Astrocyte of the spinal cord (primary cell): ENCODE measurements at regions not wholly inside any gene's neighbourhood (a gene's known extent, or its start where the extent isn't known, plus 50 kb on each side); places are given as distances from the start of the nearest gene placed in this dataset.
"Not testable (repeated sequence)": the region's sequence is repeated elsewhere in the genome, so short reads cannot be mapped to it uniquely, and the experiment has no call there.

ENCODE experiments used
- DNase-seq: peaks from one replicate; pipeline ENCODE4 v3.0.0; 2011; ENCODE audit warnings: low read depth, low spot score
- H3K4me3 ChIP-seq: 2 replicates; pipeline ENCODE4 v1.5.1; 2011; ENCODE audit warnings: low read depth, mild to moderate bottlenecking, low read length, moderate library complexity
- CTCF ChIP-seq: IDR thresholded peaks from 2 replicates; pipeline ENCODE4 v1.5.1; 2012; ENCODE audit warnings: low read depth, mild to moderate bottlenecking, low read length, inconsistent platforms
- in situ Hi-C: cut with HindIII; loops from 2 replicates; pipeline ENCODE4 v1.10.0; 2017; ENCODE audit warnings: low sequenced_read_pairs

DNA sequence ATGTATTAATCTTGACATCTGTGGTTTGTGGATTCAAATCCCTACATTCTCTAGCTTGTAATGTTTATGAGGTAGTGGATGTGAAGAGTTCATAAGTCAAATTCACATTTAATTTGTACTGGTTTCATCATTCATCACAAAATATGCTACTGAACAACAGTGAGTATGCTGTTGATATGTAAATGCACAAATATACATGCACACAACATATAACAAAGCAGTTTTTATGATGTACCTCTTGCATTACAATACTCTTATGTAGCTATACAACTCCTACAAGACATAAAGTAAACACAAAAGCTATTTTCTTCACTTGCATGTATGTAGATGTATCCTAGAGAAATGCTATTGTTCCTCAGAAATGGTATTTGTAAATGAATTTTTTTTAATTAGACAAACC is 111.0 kb upstream of the ANTXRL start:
- no peak for DNase-seq
- no peak for TF ChIP-seq CTCF
- in situ Hi-C loops: no loop called here
- no peak overlapping the region for H3K4me3 ChIP-seq

DNA sequence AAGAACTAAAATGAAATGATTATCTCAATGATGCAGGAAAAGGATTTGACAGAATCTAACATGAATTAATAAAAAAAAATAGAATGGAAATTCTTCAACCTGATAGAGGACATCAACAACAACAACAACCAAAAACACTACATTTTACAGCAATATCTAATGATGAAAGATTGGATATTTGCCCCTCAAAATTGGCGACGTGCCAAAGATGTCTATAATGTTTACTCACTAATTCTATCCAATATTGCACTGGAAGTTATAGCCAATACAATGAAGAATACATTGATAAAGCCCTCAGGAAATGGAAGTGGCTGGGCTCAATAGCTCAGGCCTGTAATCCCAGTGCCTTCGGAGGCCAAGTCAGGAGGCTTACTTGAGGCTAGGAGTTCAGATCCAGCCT is 99.4 kb upstream of the ANTXRL start:
- H3K4me3 ChIP-seq, DNase-seq, in situ Hi-C loops: not testable (repeated sequence)

DNA sequence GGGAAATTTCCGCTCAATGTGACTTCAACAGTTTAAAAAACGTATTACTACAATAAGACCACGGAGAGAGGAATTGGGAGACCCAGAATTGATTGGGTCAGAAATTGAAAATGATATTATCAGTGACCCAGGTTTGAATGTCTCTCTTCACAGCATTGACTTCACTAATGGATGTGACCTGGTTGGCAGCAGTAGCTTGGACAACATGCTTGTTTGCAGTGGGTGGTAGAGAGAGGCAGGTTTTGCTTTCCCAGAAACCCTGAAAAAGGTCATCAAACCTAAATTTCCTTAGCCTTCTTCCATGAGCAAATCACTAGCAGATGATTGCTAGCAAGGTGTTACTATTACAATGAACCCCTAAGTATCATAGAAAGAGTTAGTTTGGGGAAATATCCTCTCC is 89.7 kb upstream of the ANTXRL start:
- in situ Hi-C loops: no loop called here
- no peak for TF ChIP-seq CTCF
- no peak overlapping the region for H3K4me3 ChIP-seq
- no peak for DNase-seq

DNA sequence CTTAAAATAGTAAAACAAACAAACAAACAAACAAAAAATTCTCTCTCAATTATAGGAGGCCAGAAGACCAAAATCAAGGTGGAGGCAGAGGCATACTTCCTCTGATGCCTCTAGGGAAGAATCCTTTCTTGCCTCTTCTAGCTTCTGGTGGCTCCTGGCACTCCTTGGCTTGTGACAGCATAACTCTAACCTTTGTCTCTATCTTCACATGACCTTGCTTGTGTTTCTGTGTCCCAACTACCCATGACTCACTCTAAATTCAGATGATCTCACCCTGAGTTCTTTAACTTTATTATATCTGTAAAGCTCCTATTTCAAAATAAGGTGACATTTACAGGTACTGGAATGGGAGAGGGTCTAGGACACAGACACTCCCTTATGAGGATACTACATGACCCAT is 88.3 kb upstream of the ANTXRL start:
- TF ChIP-seq CTCF: no peak
- in situ Hi-C loops: no loop called here
- no peak overlapping the region for H3K4me3 ChIP-seq
- no peak for DNase-seq

GRCh38 chr10:46202405-46202804 is 84.4 kb upstream of the ANTXRL start:
- DNase-seq, in situ Hi-C loops: not testable (repeated sequence)

DNA sequence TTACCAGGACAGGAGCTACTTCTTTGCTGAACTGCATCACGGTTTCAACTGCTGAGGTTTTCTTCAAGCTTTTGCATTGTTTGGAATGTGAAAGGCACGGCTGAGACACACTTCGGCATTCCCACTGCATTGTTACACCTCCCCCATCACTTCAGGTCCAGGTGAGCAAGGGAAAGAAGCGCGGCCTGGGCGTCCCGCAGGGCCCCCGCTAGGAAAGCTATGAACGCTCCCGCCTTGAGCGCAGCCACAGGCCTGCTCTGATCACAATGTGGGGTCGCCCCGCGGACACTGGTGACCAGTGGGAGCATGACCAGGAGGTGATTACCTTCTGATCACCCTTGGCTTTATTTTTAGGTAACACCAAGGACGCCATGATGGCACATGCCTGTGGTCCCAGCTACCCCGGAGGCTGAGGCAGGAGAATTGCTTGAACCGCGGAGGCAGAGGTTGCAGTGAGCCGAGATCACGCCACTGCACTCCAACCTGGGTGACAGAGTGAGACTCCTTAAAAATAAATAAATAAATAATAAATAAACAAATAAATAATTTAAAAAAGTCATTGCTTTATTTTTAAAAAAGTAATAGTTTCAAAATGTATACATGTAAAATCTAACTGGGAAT is 82.2 kb upstream of the ANTXRL start:
- not testable (repeated sequence) for H3K4me3 ChIP-seq

More at GRCh38 chr10:46202405-46202804, 84.4 kb upstream of the ANTXRL start:
- not testable (repeated sequence) for H3K4me3 ChIP-seq

DNA sequence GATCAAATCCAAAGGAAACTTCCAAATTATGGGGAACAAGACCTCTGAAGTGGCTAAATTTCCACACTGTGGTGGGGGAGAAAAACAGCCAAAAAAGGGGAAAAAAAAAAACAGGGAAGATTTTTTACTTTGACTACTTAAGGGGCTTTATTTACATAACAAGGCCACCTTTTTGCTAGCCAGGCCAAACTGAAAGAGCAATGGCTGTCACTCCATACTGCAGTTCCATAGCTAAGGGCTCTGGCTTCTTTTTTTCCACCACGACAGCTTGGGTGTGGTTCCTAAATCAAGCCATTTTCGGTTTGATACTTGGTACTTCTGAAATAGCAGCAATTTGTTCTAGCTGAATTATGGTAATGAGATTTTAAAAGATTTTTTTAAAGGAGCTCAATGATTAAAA is 76.4 kb upstream of the ANTXRL start:
- in situ Hi-C loops, DNase-seq, H3K4me3 ChIP-seq: not testable (repeated sequence)

More for the DNA sequence above, 82.2 kb upstream of the ANTXRL start:
- DNase-seq, in situ Hi-C loops: not testable (repeated sequence)

DNA sequence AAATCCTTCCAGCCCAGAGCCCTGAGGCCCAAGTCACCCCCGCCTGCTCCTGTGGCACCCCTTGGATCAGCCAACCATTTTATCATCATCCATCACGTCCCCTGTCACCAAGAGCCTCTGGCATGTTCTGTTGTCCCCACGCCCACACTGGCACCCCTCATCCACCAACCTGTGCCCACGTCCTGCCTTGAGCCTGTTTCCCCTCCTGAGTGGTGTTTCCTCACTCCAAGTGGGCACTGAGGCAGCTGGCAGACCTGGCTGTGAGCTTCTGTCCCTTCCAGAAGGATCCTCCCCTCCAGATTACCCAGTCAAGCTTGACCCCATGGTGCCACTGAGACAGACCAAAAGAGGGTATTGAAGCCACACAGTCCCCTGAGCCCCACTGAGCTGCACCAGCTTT is 71.4 kb upstream of the ANTXRL start:
- no peak overlapping the region for H3K4me3 ChIP-seq
- in situ Hi-C loops: no loop called here
- no peak for TF ChIP-seq CTCF
- no peak for DNase-seq

GRCh38 chr10:46216003-46216634 is 70.7 kb upstream of the ANTXRL start:
- DNase-seq: no peak
- TF ChIP-seq CTCF: no peak
- H3K4me3 ChIP-seq: no peak overlapping the region
- in situ Hi-C loops: no loop called here
